GM19438 (cell line): ENCODE measurements at regions not wholly inside any gene's neighbourhood (a gene's known extent, or its start where the extent isn't known, plus 50 kb on each side); places are given as distances from the start of the nearest gene placed in this dataset.
A peak's percentile ranks its signal among the peaks of the same experiment; 100 is the strongest.
"Not testable (repeated sequence)": the region's sequence is repeated elsewhere in the genome, so short reads cannot be mapped to it uniquely, and the experiment has no call there.

Experiments
- ATAC-seq: cut with Tn5 transposase; IDR thresholded peaks from one replicate; pipeline ENCODE4 v1.9.1; 2021; ENCODE audit warnings: low read depth; ENCODE audit not compliant: unreplicated experiment

DNA sequence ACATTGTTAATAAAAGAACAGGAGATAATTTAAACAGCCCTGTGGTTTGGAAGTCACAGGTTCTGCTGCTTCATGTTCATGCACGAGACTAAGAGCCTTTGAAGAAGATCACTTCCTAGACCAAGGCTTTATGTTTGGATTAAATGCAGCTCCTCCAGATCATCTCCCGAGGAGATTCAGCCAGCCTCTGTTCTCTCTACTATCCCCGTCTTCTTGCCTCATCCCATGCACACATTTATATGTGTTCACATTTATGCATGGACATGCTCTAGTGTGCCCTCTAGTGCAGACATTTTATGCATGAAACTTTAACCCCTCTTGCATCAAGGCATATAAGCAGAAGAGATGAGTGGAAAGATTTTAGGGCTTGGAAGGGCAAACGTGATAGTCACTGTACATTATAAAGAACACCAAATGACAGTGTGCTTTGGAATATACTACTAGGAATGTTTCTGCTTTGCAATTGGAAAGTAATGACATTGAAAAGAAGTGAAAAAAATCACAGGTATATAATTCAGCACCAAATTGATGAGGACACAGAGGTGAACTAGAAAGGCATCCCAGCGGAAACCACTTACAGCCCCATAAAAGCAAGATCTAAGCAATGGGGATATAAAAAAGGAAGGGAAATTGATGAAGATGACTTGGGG lies 271.5 kb upstream of the PLGLB2 start:
- not testable (repeated sequence) for ATAC-seq

DNA sequence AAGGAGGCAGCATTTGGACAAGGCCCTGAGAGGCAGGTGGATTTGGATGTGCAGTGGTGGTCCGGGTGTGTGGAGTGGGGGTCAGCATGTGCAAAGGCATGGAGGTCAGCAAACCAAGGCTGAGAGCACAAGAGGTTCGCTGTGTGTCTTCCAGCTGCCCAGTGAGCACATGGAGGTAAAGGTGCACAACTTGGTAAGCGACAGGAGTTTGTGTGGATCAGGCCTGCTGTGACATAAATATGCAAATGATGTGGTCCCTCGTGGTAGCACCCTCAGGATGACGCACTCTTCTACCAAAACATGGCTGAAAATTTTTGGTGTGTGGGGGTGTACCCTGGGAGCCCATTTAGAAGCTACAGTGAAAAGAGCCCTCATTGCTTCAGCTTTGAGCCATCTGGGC lies 271.0 kb upstream of the PLGLB2 start:
- not testable (repeated sequence) for ATAC-seq

DNA sequence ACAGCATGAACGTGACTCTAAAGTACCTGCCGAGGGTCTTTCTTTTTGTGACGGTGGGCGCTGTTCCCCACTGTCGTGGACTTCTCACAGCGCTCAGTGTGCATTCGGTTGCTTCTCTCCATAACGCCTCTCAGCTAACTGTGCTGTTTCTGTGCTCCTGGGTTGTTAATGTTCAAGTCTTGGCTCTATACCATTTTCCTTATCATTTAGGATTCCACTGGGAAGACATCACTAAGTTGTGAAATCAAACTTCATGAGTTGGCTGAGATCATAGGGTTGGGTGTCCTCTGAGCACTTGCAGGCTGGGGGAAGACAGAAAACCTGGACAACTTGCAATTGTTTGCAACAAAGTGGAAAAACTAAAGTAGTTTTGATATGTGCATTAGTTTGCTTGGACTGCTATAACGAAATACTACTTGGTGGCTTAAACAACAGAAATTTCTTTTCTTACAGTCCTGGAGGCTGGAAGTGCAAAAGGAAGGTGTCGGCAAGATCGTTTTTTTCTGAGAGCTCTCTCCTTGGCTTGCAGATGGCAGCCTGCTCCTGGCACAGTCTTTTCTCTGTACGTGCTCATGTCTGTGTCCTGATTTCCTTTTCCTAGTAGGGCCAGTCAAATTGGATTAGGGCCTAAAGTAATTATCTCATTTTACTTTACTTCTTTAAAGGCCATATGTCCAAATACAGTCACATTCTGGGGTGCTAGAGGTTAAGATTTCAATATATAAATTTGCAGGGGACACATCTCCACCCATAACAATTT lies 270.0 kb upstream of the PLGLB2 start:
- ATAC-seq: not testable (repeated sequence)

DNA sequence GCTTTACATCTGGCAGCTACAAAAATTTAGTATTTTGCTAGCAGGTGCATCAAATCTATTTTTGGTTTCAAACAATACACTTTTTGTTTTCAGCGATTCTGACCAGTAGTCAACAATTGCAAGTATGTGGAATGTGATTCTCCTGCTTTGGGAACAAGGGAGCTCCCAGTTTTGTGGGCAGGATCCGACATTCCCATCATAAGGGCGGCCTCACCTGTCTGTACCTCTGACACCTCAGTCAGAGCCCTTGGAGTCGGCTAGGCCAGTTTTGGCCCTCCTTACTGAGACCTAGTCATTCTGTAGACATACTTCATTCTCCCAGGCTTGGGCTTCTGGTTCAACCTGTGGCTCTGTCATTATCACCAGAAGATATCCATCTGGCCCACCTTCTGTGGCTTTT lies 269.0 kb upstream of the PLGLB2 start:
- not testable (repeated sequence) for ATAC-seq

DNA sequence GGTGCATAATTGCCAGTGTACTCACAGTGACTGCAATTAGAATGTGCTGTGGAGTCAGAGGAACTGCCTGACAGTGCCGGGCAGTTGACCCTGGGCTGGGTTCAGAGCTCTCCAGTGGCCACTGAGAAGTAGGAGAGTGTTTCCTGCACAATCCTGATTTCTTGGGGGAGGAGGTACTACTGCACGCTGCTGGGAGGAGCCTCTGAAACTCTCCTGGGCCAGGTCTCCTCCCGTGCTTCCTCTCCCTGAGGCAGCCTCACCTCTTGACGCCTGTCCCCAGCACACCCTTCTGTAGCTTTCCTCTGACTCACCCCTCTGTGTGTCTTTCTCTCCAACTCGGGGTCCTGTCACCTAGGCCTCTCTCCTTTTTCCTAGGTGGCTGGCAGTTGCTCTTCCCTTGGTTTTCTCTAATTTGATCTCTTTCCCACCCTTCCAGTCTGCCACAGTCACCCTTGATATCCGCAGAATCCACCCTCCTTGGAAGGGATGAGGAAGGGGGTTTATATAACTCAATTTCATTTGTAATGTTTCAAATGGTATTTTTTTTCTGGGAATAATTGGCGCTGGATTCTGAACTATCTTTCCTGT lies 264.7 kb upstream of the PLGLB2 start:
- not testable (repeated sequence) for ATAC-seq

DNA sequence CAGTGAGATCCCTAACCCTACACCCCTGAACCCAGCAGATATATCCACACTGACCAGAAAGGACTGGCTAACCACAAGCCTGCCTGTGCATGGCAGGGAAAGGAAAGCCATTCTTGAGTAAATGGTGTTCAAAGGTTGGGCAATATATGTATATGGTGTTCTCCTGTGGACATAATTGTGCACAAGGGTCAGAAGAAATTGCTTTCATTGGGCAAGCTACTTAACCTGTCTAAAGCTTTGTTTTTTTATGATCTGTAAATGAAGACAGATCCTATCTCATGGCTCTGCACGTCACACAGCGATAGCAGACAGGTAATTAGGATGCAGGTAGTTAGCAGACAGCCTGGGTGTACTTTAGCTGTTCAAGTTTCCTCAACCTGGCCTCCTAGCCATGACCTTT lies 263.5 kb upstream of the PLGLB2 start:
- ATAC-seq: not testable (repeated sequence)

DNA sequence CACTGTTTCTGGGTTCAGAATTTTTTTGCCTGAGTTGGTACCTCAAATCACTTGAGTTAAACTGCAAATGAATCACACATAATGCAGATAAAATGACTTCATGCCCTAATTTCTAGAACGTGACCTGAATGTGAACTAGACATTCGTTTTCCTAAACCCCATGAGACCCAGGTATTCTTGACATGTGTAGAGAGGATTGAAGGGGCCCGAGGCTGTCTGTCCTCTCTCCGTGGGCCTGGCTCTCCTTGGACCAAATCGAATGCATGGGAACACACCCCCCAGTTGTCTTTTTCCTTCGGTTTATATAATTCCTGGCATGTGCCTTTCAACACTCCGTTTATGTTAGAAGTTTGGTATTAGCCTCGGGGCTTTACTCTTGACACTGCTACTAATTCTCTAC lies 262.4 kb upstream of the PLGLB2 start:
- not testable (repeated sequence) for ATAC-seq

DNA sequence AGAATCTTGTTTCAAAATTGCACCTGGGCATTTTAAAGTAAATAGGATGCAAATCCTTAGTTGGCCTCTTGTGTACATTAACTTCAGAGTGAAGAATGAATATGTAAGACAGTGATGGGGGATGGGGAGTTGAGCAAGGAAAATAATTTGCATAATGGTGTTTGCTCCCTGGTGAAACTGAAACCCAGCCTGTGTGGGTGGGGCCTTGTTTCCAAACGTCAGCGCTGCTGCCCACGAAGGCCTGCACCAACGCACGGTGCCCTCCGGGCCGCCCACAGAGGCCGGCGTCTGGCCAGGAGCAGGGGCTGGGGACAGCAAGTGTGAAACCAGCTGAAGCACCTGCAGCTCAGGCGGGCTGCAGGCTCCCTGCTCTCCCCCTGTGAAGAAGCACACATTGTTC lies 262.0 kb upstream of the PLGLB2 start:
- peak; percentile 93 for ATAC-seq

DNA sequence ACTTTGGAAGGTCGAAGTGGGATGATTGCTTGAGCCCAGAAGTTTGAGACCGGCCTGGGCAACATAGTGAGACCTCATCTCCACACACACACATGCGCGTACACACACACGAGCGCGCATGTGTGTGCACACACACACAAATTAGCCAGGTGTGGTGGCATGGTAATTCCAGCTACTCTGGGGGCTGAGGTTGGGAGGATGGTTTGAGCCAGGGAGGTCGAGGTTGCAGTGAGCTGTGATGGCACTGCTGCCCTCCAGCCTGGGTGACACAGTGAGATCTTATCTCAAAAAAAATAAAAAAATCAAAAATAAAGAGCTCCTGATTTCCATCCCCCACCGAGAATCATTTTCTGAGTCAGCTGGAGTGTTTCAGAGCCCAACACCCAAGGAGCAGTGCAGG lies 261.5 kb upstream of the PLGLB2 start:
- ATAC-seq: peak; percentile 22

DNA sequence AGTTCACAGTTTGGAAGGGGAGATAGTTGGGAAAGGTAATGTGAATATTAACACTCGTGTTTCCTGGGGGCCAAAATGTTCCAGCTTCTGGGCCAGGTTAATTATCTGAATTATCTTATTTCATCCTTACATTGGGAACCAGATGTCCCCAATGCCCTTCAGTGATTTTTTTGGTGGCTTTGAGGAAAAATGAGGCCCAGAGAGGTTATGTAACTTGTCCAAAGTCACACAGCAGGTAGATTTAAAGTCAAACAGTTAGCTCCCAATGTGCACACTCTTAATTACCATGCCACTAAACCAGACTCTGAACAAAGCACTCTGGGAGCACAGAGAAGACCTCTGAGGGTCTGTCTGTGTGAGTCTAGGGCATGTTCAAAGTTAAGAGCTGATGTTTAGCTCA lies 259.9 kb upstream of the PLGLB2 start:
- not testable (repeated sequence) for ATAC-seq

DNA sequence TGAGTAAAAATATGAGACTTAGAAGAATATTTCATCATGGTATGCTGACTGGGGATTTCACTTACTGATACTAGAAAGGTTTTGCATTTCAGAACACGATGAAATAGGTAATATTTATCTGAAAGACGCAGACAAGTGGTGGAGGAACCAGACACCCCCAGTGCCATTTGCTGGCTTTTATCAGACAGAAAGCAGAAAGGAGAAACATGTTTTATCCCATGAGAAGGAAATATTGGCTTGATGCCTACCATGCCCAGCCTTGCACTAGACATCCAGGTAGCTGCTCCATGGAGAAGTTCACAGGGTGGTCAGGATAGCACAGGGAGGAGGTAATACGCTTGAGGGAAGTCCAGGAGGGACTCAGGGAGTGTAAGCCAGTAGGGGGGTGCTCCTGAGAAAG lies 258.9 kb upstream of the PLGLB2 start:
- not testable (repeated sequence) for ATAC-seq

DNA sequence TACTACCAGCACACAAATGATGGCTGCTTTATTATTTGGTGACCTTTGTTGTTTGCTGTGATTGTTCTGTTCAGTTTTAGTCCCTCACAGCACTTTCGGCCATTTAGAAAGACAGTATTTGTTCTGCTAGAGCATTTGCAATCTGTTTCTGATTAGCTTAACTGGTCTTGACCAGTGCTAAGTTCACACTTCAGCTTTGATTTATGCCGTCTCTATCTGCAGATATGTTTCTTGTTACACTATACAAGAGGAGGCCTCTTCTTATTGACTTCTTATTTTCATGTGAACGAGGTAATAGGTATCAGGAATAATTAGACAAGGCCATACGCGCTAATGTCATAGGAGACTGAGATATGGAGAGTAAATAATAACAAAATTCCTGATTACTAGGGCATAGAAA lies 253.0 kb upstream of the PLGLB2 start:
- ATAC-seq: not testable (repeated sequence)

DNA sequence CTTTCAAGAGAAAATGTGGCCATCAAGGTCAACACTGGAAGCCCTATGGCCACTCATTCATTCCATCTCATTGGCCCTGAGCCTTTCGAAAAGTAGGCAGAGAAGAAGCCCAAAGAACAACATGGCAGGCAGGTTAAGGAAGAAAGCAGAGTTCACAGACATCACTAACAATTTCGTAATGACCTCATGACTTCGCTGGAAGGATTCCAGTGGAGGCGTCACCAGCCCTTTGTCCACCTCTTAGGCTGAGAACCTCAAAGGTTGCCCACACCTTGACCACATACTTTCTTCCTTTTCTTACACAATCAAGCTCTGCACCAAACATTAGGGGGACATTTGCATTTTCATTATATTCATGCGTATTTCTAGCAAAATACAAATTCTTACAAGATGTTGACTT lies 252.4 kb upstream of the PLGLB2 start:
- not testable (repeated sequence) for ATAC-seq

DNA sequence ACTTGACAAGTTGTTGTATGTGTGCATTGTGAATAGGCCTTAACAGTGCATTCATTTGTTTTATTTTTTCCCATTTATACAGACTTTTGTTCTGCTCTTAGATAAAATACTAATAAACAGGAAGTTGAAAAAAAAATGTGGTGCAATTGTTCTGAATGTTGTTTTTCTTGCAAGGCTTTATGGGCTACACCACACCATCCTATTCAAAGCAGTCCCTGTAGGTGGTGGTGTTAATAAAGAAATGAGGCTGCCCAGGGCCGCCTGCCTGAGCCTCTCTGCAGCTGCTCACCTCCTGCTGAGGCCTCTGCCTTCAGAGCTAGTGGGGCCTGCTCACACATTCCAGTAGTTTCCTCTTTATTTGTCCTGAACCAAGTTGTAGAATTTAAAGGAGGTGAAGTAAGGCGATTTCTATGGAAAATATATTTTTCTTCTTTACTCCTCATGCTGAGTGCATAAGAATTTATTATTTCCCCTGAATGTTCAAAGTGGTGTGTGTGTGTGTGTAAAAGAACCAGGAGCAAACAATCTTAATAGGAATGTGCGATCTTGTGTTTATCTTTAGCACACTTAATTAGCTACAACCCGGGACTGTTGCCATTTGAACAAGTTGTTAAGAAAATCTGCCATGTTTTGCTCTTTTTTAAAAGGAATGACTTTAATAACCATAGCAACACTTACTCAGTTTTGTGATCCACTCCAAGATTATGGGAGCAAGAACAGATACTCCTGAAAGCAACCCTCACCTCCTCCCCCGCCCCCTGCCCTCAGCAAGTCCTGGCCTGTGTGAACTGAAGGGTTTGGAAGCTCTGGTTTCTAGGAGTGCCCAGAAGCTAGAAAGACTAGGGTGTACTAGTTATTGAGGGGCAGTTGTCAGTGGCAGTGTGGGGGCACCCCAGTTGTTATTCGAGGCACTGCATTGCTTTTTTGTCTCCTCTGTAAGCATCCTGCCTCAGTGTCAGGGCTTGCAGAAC lies 251.6 kb upstream of the PLGLB2 start:
- ATAC-seq: peak; percentile 86

DNA sequence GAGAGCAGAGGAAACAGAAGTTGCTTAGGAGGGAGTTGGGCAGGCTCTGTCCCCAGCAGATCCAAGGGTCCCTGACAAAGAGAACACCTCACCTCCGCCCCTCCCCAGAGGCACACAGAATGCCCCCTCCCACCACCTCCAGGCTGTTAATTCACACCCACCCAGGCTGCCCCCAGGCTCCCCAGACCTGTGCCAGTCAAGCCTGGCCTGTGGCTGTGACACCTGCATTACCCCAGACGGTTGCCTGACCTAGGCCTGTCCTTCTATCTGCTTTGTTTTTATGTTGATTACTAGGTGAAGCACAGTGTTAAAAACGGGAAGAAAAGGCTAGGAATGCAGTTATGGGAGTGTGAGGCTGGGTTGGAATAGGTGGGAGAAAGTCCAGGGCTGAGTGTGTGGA lies 250.8 kb upstream of the PLGLB2 start:
- ATAC-seq: not testable (repeated sequence)

DNA sequence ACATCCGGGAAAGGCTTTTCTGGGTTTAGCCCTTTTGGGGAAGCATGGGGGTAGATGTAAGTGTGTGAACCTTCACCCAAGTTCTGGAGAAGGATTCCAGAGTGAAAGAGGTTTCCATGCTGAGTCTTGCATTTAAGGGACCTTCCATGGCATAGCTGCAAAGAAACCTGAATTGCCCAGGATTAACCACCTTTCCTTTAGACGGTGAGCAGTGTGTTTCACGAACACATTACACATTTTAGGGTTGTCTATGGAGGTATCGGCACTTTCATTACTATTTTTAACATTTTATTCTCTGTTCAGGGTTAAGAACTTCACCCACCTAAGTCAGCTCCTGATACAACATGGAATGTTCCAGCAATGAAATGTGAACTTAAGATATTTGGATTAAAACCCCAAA lies 250.2 kb upstream of the PLGLB2 start:
- ATAC-seq: not testable (repeated sequence)

DNA sequence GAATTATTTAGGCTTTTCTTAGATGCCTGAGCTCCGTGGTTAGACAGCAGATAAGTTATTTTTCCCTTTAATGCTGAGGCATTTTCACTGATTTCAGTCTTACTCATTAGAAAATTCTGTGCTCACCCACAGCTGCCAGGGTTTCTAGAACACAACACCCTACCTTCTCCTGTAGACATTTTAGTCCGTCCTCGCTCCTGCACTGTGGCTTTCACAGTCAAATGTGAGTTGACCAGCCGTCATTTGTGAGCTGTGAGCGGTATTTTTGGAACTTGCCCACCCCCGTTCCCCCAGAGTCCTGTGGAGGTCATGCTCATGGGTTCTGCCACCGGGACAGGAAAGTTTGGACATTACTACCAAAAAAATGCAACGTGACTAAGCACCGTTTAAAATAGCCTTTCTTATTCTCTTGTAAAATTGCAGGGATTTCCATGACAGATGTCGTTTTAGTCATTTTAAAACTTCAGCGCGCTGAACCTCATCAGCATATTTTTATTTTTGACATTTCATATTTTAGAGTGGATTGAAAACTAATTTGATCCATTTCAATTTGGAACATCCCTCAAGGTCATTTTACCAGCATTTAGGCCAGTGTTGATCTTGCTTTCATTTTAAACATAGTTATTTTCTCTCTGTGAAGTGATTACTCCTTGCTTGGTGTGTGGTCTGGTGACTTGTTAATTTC lies 249.6 kb upstream of the PLGLB2 start:
- not testable (repeated sequence) for ATAC-seq

DNA sequence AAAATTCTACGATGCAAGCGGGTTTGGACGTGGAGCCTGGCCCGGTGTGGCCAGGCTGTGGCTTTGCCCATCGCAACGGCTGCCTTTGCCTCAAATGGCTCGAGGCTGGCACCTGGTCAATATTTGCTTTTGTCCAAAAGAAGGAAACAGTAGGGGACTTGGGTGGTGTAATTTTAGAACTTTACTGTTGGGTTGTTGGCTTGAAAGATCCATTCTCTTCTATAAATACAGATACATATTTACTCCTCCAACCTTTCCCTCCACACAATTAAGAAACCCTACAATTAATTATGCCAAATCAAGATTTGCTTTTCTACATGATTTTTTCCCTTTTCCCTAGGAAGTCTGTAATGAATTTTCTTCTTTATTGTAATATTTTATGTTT lies 249.0 kb upstream of the PLGLB2 start:
- not testable (repeated sequence) for ATAC-seq

DNA sequence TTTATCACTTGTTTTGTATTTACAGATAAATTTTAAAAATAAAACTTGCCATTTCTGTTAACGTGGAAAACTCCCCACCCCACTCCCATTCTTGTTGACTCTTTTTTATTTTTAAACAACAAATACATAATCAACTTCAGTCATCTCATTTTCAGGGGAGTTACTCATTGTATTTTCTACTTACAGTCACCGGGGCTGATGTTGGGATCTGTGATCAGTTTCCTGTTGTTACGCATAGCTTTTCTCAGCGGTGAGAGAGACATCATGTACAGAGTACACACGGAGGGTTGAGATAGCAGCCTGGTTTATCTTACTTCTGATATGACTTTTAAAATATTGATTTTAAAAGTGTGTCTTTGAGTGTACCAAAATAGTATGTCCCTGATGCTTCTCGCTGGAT lies 248.0 kb upstream of the PLGLB2 start:
- ATAC-seq: not testable (repeated sequence)

DNA sequence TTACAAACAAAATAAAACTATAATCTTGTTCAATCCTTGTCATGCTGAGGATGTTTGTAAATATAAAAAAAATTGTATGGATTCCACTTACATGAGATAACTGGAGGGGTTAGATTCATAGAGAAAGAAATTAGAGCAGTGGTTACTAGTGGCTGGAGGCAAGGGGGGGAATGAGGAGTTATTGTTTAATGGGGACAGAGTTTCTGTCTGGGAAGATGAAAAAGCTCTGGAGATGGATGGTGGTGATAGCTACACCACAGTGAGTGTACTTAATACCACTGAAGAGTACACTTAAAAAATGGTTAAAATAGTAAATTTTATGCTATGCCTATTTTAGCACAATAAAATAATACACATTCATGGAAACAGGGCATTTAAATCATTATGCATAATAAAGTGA lies 247.5 kb upstream of the PLGLB2 start:
- not testable (repeated sequence) for ATAC-seq
